ENCODE measurements at regions not wholly inside any gene's neighbourhood (a gene's known extent, or its start where the extent isn't known, plus 50 kb on each side); places are given as distances from the start of the nearest gene placed in this dataset.

DNA sequence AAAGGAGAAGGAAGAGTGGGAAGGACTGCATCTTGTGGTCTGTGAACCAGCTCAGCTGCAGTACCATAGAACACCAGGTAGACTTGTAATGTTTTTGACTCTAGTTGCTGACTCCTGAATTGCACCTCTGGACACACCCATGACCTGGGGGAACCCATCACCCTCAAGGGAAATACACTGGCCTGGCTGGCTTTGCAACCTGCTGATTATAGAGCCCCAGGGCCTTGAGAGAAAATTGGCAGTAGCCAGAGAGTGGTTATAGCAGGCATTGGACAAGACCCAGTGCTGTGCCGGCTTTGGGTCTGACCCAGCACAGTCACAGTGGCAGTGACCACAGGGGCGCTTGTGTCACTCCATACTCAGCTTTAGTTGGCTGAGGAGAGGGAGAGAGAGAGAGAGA, 902.3 kb downstream of the GRID1 start:
- TF ChIP-seq, protein P1, sequence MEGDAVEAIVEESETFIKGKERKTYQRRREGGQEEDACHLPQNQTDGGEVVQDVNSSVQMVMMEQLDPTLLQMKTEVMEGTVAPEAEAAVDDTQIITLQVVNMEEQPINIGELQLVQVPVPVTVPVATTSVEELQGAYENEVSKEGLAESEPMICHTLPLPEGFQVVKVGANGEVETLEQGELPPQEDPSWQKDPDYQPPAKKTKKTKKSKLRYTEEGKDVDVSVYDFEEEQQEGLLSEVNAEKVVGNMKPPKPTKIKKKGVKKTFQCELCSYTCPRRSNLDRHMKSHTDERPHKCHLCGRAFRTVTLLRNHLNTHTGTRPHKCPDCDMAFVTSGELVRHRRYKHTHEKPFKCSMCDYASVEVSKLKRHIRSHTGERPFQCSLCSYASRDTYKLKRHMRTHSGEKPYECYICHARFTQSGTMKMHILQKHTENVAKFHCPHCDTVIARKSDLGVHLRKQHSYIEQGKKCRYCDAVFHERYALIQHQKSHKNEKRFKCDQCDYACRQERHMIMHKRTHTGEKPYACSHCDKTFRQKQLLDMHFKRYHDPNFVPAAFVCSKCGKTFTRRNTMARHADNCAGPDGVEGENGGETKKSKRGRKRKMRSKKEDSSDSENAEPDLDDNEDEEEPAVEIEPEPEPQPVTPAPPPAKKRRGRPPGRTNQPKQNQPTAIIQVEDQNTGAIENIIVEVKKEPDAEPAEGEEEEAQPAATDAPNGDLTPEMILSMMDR (IDR thresholded peaks at IDR 0.05; ENCODE audit: insufficient read depth, low read depth, low read length), result no peak
- TF ChIP-seq EZH2 (IDR thresholded peaks at IDR 0.05; ENCODE audit: insufficient read depth, low read length), result no peak
